Neural progenitor cell (in vitro differentiated cells): ENCODE measurements at regions not wholly inside any gene's neighbourhood (a gene's known extent, or its start where the extent isn't known, plus 50 kb on each side); places are given as distances from the start of the nearest gene placed in this dataset.

Experiments used
- CTCF ChIP-seq: fragments of 200-600 bp; sonication (generic); IDR thresholded peaks from 2 replicates; pipeline ENCODE4 v1.5.1; 2017; ENCODE audit warnings: antibody characterized with exemption, mild to moderate bottlenecking
- EZH2 ChIP-seq: fragments of 200-600 bp; sonication (generic); IDR thresholded peaks from 2 replicates; pipeline ENCODE4 v1.6.1; 2017; ENCODE audit warnings: antibody characterized with exemption, mild to moderate bottlenecking, moderate library complexity
- EZH2phosphoT487 ChIP-seq: fragments of 200-600 bp; sonication (generic); IDR thresholded peaks from 2 replicates; pipeline ENCODE4 v1.6.1; 2017; ENCODE audit warnings: antibody characterized with exemption

- TF ChIP-seq CTCF = no peak
- no peak for TF ChIP-seq EZH2
- TF ChIP-seq EZH2phosphoT487 = no peak
Observed at GRCh38 chr14:104352493-104353220, 214.3 kb downstream of the KIF26A start.
